VCaP (cell line): ENCODE measurements at regions not wholly inside any gene's neighbourhood (a gene's known extent, or its start where the extent isn't known, plus 50 kb on each side); places are given as distances from the start of the nearest gene placed in this dataset.
"Not testable (repeated sequence)": the region's sequence is repeated elsewhere in the genome, so short reads cannot be mapped to it uniquely, and the experiment has no call there.

Experiments
- H3K27ac ChIP-seq: fragments of 450-650 bp; 2 replicates; pipeline ENCODE4 v1.5.1; 2017
- CTCF ChIP-seq: fragments of 450-650 bp; conservative IDR thresholded peaks from 2 replicates; pipeline ENCODE4 v1.5.1; 2017; ENCODE audit warnings: mild to moderate bottlenecking, moderate library complexity

DNA sequence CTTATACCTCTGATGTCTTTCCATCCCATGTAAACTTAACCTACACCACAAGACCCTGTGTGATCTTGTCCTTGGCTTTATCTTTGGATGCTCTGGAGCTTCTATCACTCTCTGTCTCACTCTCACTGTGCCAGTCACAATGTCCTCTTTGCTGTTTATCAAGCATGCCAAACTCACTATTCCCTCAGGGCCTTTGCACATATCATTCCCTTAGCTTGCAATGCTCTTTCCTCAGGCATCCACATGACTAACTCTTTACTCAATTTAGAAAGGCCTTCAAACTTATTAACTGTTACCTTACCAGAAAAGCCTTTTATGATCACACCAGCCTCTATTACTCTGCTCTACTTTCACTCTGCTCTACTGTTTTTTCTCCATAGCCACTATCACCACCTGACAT lies 354.1 kb downstream of the RFC3 start:
- no peak overlapping the region for H3K27ac ChIP-seq
- TF ChIP-seq CTCF: no peak

GRCh38 chr13:34174671-34175145 lies 356.8 kb downstream of the RFC3 start:
- H3K27ac ChIP-seq: no peak overlapping the region
- no peak for TF ChIP-seq CTCF

- no peak for TF ChIP-seq CTCF
- no peak overlapping the region for H3K27ac ChIP-seq
Observed at GRCh38 chr13:34175551-34175950, 357.6 kb downstream of the RFC3 start.

- no peak overlapping the region for H3K27ac ChIP-seq
- no peak for TF ChIP-seq CTCF
Observed at GRCh38 chr13:34176633-34177032, 358.7 kb downstream of the RFC3 start.

DNA sequence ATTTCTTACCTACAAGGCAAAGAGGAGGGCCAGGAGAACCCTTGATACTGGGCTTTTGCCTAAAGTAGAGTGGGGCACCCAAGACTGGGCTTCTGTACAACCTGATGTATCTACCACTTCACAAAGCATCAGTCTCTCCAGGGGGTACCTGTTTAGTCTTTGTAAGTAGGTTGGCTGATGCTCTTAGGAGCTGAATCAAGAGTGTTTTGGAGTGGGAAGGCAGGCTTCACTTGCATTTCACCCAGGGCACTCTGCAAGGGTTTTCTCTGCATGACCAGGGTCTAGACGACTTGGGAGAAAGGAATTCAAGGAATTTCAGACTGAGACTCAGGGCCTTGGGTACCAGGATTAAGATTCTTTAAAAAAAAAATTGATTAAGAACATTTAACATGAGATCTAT lies 361.5 kb downstream of the RFC3 start:
- H3K27ac ChIP-seq: no peak overlapping the region
- TF ChIP-seq CTCF: no peak

- no peak for TF ChIP-seq CTCF
Observed at GRCh38 chr13:34179927-34180326, 362.0 kb downstream of the RFC3 start.

DNA sequence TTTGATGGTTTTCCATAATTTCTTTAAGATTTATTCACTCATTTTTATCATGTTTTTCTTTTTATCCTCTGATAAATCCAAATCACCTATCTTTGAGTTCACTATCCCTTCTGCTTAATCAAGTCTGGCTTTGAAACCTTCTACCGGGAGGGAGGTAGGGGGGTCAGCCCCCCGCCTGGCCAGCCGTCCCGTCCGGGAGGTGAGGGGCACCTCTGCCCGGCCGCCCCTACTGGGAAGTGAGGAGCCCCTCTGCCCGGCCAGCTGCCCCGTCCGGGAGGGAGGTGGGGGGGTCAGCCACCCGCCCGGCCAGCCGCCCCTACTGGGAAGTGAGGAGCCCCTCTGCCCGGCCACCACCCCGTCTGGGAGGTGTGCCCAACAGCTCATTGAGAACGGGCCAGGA lies 363.3 kb downstream of the RFC3 start:
- not testable (repeated sequence) for H3K27ac ChIP-seq

More at GRCh38 chr13:34179927-34180326, 362.0 kb downstream of the RFC3 start:
- no peak overlapping the region for H3K27ac ChIP-seq

DNA sequence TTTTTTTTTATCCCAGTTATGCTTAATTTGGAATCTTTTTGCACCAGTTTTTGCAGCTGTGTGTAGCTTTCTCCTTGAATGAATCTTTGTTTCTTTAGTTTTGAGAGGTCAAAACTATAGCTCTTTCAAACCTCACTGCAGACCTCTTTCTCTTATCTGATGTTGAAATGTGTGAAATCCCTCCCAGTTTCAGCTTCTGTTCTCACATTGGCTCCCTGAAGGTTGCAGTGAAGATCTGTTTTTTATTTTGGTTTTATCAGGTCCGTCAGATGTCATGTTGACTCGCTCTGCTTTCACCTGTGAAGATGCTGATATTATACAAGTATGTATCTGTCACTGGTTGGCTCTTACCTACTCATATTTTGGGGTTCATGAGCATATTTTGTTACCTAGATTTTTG lies 372.0 kb downstream of the RFC3 start:
- H3K27ac ChIP-seq: no peak overlapping the region
- TF ChIP-seq CTCF: no peak
